ENCODE measurements at regions not wholly inside any gene's neighbourhood (a gene's known extent, or its start where the extent isn't known, plus 50 kb on each side); places are given as distances from the start of the nearest gene placed in this dataset.

- intact Hi-C loops (cut with DNase I; ENCODE audit: low total_unique reads), result no loop called here
- DNase-seq, result no peak
- no peaks in the 10 kb centered on the region for H3K36me3 ChIP-seq (ENCODE audit: low read depth, missing control alignments)
- peaks cover 10% of the 10 kb centered on the region for H3K4me1 ChIP-seq
- WGBS, 2 donors, result 50 to 62% methylated on average over 3 of the region's 3 CpGs
- no peaks in the 10 kb centered on the region for H3K9me3 ChIP-seq
- TF ChIP-seq, protein P1, sequence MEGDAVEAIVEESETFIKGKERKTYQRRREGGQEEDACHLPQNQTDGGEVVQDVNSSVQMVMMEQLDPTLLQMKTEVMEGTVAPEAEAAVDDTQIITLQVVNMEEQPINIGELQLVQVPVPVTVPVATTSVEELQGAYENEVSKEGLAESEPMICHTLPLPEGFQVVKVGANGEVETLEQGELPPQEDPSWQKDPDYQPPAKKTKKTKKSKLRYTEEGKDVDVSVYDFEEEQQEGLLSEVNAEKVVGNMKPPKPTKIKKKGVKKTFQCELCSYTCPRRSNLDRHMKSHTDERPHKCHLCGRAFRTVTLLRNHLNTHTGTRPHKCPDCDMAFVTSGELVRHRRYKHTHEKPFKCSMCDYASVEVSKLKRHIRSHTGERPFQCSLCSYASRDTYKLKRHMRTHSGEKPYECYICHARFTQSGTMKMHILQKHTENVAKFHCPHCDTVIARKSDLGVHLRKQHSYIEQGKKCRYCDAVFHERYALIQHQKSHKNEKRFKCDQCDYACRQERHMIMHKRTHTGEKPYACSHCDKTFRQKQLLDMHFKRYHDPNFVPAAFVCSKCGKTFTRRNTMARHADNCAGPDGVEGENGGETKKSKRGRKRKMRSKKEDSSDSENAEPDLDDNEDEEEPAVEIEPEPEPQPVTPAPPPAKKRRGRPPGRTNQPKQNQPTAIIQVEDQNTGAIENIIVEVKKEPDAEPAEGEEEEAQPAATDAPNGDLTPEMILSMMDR (IDR thresholded peaks at IDR 0.05), result no peak
- TF ChIP-seq POLR2A (IDR thresholded peaks at IDR 0.05), result no peak
- H3K27me3 ChIP-seq, result no peaks in the 10 kb centered on the region
- H3K27ac ChIP-seq, result no peak overlapping the region
- H3K4me3 ChIP-seq, result no peak overlapping the region
Measured at GRCh38 chr14:51165415-51165814, 70.5 kb upstream of the TRIM9 start.

DNA sequence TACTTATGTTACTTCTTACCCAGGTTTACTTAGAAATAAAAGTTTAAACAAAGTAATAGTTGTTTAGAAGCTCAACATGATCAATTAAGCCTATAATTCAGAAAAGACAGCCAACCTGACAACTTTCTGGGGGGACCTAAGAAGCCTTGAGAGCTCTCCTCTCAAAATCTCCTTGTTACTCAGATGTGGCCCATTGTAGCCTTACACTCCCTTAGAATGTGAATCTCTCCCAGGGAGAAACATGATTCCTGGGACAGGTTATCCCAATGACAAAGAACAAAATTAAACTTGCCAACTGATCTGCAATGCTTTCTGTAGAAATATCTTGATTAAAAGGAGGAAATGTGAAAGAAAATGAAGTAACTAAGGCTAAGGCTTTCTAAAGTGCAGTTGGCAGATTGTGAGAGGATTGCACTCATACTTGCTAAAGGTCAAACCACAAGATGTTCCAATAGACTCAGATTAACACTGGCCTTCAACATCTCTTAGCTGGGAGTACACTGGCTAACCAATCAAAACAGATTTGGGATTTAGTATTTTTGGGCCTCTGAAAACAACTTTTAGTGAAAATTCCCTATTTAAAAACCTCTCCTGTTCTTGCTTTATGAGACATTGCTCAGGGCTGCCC, 72.3 kb upstream of the TMX1 start:
- TF ChIP-seq POLR2A (IDR thresholded peaks at IDR 0.05), result no peak
- TF ChIP-seq, protein P1 (IDR thresholded peaks at IDR 0.05), result no peak
- Histone ChIP-seq H3K27me3 (no peaks in the 10 kb centered on the region), H3K4me1 (peaks cover 10% of the 10 kb centered on the region), H3K4me3 (no peak overlapping the region), H3K9me3 (no peaks in the 10 kb centered on the region), H3K36me3 (ENCODE audit: low read depth, missing control alignments) (no peaks in the 10 kb centered on the region), H3K27ac (peak overlapping the region; percentile 35 to 84)
- no peak for DNase-seq
- intact Hi-C loops (cut with DNase I; ENCODE audit: low total_unique reads), result no loop called here

DNA sequence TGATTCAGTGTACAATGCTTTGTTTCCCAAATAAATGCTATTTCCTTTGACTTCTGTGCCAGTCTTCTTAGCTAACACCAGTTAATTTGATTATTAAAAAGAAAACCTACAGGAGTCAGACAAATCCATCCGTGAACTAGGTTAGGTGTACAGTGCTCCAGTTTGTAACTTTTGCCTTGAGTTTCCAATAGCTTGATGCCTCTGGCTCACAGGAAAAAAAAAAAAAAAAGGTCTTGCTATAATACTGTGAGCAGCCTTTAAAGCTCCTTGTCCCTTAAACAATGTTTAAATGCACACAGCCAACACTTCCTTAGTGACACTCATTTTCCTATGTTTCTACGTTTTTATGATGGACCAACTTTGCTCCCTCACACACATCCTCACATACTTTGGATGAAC, 71.8 kb upstream of the TMX1 start:
- no peak overlapping the region for H3K4me3 ChIP-seq
- H3K27ac ChIP-seq, result peak overlapping the region in 1 of 2 donors; percentile 84
- no peak for TF ChIP-seq POLR2A (IDR thresholded peaks at IDR 0.05)
- TF ChIP-seq, protein P1 (IDR thresholded peaks at IDR 0.05), result no peak
- no peaks in the 10 kb centered on the region for H3K9me3 ChIP-seq
- intact Hi-C loops (cut with DNase I; ENCODE audit: low total_unique reads), result no loop called here
- no peaks in the 10 kb centered on the region for H3K27me3 ChIP-seq
- H3K36me3 ChIP-seq (ENCODE audit: low read depth, missing control alignments), result no peaks in the 10 kb centered on the region
- H3K4me1 ChIP-seq, result peaks cover 10% of the 10 kb centered on the region
- DNase-seq, result no peak
- 28 to 38% methylated on average over 2 of the region's 2 CpGs for WGBS, 2 donors

GRCh38 chr14:51173863-51174262, 66.2 kb upstream of the TMX1 start:
- no peak overlapping the region for H3K27ac ChIP-seq
- intact Hi-C loops (cut with DNase I; ENCODE audit: low total_unique reads), result no loop called here
- WGBS, 2 donors, result 45 to 65% methylated on average over 1 of the region's 1 CpG
- H3K27me3 ChIP-seq, result no peaks in the 10 kb centered on the region
- H3K9me3 ChIP-seq, result no peaks in the 10 kb centered on the region
- no peak overlapping the region for H3K4me3 ChIP-seq
- TF ChIP-seq, protein P1 (IDR thresholded peaks at IDR 0.05), result no peak
- no peak for TF ChIP-seq POLR2A (IDR thresholded peaks at IDR 0.05)
- H3K36me3 ChIP-seq (ENCODE audit: low read depth, missing control alignments), result no peaks in the 10 kb centered on the region
- DNase-seq, result no peak
- H3K4me1 ChIP-seq, result peaks cover 9% of the 10 kb centered on the region

DNA sequence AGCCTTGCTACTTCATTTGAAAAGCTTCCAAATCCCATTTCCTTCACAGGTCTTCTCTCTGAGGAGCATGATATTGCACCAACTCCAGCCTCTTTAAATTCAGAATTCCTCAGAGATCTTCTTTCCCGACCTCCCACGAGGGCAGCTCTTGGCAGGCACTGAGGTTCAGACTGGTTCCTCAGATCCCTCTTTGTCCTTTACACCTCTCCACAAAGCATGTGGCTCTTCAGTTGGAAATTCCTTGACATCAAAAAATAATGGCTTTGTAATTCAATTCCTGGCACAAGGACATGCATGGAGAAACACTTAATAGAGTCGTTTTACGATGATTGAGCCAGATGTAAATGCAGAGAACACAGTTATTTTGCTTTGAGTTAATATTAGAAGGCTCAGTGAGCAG, 63.2 kb upstream of the TMX1 start:
- Histone ChIP-seq H3K9me3 (no peaks in the 10 kb centered on the region), H3K4me3 (no peak overlapping the region), H3K27ac (no peak overlapping the region), H3K36me3 (ENCODE audit: low read depth, missing control alignments) (no peaks in the 10 kb centered on the region), H3K27me3 (no peaks in the 10 kb centered on the region), H3K4me1 (peaks cover 6% of the 10 kb centered on the region)
- DNase-seq, result no peak
- WGBS, 2 donors, result 30 to 47% methylated on average over 4 of the region's 4 CpGs
- TF ChIP-seq POLR2A (IDR thresholded peaks at IDR 0.05), result no peak
- TF ChIP-seq, protein P1 (IDR thresholded peaks at IDR 0.05), result no peak
- intact Hi-C loops (cut with DNase I; ENCODE audit: low total_unique reads), result no loop called here

All from testis (tissue), 2 donors.